NCI-H82 treated with DMSO at 0.1 percent for 48 hours (cell line): ENCODE measurements at regions not wholly inside any gene's neighbourhood (a gene's known extent, or its start where the extent isn't known, plus 50 kb on each side); places are given as distances from the start of the nearest gene placed in this dataset.

Source experiments
- DNase-seq: peaks from one replicate; lab custom pipeline; 2025; ENCODE audit not compliant: unreplicated experiment; lab: John Stamatoyannopoulos, UW

GRCh38 chr6:122524056-122524455 is 52.4 kb upstream of the SERINC1 start:
- DNase-seq, result no peak

GRCh38 chr6:122530440-122531046 is 58.9 kb upstream of the SERINC1 start:
- peak; percentile 78 for DNase-seq

DNA sequence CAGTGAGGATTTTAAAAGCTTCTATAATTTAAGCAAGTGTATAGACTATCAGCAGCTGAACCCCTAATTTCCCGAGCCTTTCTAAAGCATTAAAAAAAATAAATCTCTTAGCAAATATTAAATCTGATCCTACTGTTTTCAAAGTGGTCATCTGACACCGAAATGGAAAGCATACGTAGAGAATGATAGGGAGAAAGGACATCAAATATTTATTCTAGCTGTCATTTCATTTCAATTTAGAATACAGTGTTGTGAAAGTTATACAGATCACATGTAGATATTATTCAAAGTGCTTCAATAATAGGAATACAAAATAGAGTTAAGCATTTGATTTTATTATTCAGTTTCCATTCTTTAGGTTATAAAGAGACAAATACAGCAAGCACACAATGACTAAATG is 61.9 kb upstream of the PKIB start:
- DNase-seq, result no peak

- DNase-seq, result no peak
Observed at GRCh38 chr6:122548820-122549219, 61.4 kb upstream of the PKIB start.

- peak; percentile 51 for DNase-seq
Observed at GRCh38 chr6:122553697-122554096, 56.5 kb upstream of the PKIB start.

DNA sequence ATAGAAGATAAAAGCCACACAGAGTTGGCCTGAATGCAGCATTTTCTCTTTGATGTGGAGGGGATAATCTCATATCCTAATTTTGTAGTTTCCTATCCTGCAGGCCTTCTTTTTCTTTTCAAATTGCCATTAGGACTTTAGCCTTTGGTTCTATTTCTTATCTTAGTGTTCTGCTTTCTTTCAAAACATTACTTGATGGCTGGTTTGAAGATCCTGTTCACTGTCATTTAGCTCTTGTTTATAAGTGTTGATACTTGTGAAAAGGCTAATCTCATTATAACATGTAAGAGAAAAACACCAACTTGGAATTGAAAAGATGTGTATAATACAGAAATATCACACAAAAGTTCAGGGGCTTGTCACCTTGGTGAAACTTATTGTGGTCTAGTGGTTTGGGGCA is 54.6 kb upstream of the PKIB start:
- DNase-seq, result no peak

GRCh38 chr6:122558080-122558479 is 52.1 kb upstream of the PKIB start:
- DNase-seq, result no peak
